Caco-2 (cell line): ENCODE measurements at regions not wholly inside any gene's neighbourhood (a gene's known extent, or its start where the extent isn't known, plus 50 kb on each side); places are given as distances from the start of the nearest gene placed in this dataset.

Experiments
- BruUV-seq: library from RNA; stranded (reverse); fragments of 400-500 nt; replicated peaks from 2 replicates; lab custom pipeline; 2021; lab: Mats Ljungman, UMichigan
- CTCF ChIA-PET: fragments of 300-600 bp; sonication (Branson Sonifier 250); formaldehyde crosslinking; loops from one replicate; lab custom pipeline; 2022; ENCODE audit warnings: antibody characterized with exemption; lab: Charles Lee
- POLR2A ChIA-PET: fragments of 300-600 bp; sonication (Branson Sonifier 250); formaldehyde crosslinking; loops from one replicate; lab custom pipeline; 2022; ENCODE audit warnings: antibody characterized with exemption; lab: Charles Lee
- DNase-seq, 2 experiments: peaks; one replicate each; pipeline versions ENCODE4 v3.0.0 to v3.0.0-alpha.2; 2020 to 2022
- H3K27me3 ChIP-seq: replicated peaks from 2 replicates; pipeline ENCODE4 v1.6.0; 2011; ENCODE audit warnings: low read length; ENCODE audit not compliant: control insufficient read depth, insufficient read depth
- H3K36me3 ChIP-seq: 2 replicates; pipeline ENCODE4 v1.5.1; 2011; ENCODE audit warnings: low read length; ENCODE audit not compliant: control insufficient read depth, insufficient read depth
- H3K4me1 ChIP-seq: fragments of 250-450 bp; sonication (Bioruptor Pico); 2 replicates; pipeline ENCODE4 v1.5.1; 2020; ENCODE audit warnings: mild to moderate bottlenecking
- H3K4me3 ChIP-seq: 2 replicates; pipeline ENCODE4 v1.5.1; 2011; ENCODE audit warnings: low read depth, mild to moderate bottlenecking, control low read depth, low read length
- H3K9me3 ChIP-seq: fragments of 250-450 bp; sonication (Bioruptor Pico); 2 replicates; pipeline ENCODE4 v1.5.1; 2020; ENCODE audit warnings: mild to moderate bottlenecking, moderate library complexity
- H3K27ac Mint-ChIP-seq: one replicate; pipeline ENCODE4 v1.8.0; 2022; ENCODE audit warnings: mixed read lengths; ENCODE audit not compliant: unreplicated experiment
- H3K27me3 Mint-ChIP-seq: one replicate; pipeline ENCODE4 v1.8.0; 2022; ENCODE audit warnings: mixed read lengths; ENCODE audit not compliant: insufficient read depth, unreplicated experiment
- H3K36me3 Mint-ChIP-seq: one replicate; pipeline ENCODE4 v1.8.0; 2022; ENCODE audit warnings: mild to moderate bottlenecking, mixed read lengths; ENCODE audit not compliant: insufficient read depth, unreplicated experiment
- H3K4me1 Mint-ChIP-seq: one replicate; pipeline ENCODE4 v1.8.0; 2022; ENCODE audit warnings: low read depth, mixed read lengths; ENCODE audit not compliant: unreplicated experiment
- H3K4me3 Mint-ChIP-seq: one replicate; pipeline ENCODE4 v1.8.0; 2022; ENCODE audit warnings: mild to moderate bottlenecking, moderate library complexity, mixed read lengths; ENCODE audit not compliant: unreplicated experiment
- H3K9me3 Mint-ChIP-seq: one replicate; pipeline ENCODE4 v1.8.0; 2022; ENCODE audit warnings: mixed read lengths; ENCODE audit not compliant: unreplicated experiment
- intact Hi-C: fragments of 100-400 bp; cut with micrococcal nuclease; formaldehyde crosslinking; loops from one replicate; pipeline ENCODE4 v1.10.0; 2022; ENCODE audit not compliant: unreplicated experiment
- TF ChIP-seq, protein P1 (sequence below), 2 experiments: fragments of 200-600 bp in 1 of 2; IDR thresholded peaks; 1 replicate in 1 of 2; 2 replicates in 1 of 2; pipeline versions ENCODE4 v1.5.1 to v1.8.0; 2011 to 2022; ENCODE audit warnings: antibody characterized with exemption in 1 of 2, control low read depth in 1 of 2, inconsistent platforms in 1 of 2, low read depth in 1 of 2, low read length in 1 of 2, mild to moderate bottlenecking in 1 of 2, moderate library complexity in 1 of 2; ENCODE audit not compliant: insufficient read depth in 1 of 2, severe bottlenecking in 1 of 2, unreplicated experiment in 1 of 2

DNA sequence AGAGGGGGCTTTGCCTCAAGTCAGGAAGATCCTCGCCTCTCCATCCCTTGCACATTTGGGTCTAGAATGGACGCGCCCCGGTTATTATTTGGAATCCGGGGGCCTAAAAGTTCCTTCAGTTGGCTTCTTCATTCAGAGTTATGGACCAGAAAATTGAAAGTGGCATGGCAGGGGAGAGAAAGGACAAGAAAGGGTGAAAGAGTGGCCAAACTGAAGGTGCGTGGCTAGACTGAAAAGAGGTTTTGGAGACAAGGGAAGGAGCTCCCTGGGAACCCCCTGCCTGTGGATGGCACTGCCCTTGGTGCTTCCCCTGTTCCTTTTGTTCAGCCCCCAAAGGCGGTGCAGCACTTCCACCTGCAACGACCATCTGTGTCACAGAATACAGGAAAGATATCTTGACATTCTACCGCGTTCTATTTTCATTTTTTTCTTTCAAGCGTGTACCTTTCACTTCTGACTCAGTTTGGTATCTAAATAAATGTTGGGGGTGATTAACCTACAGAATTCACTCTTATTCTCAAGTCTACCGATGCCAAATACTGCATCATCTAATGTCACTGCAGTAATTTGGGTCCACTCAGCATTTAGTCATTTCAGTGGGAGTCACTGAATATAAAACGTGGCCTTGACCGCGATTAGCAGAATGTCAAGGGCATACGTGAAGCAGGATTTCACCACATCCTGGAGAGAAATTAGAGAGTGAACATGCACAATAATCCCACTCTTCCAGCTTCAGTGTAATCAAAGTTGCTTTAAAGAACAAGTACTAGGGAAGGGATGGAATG is 88.1 kb upstream of the ARHGAP32 start:
- Histone ChIP-seq H3K9me3 (no peaks in the 10 kb centered on the region), H3K4me1 (peaks cover 81% of the 10 kb centered on the region), H3K4me3 (peak overlapping the region; percentile 84), H3K36me3 (no peaks in the 10 kb centered on the region), H3K27me3 (no peaks in the 10 kb centered on the region)
- ChIA-PET CTCF (interaction anchor here (1.3 kb wide), 2 partner anchors 35 to 52 kb away, joined by 4 to 5 read pairs; no protein-coding TSS in a partner anchor), POLR2A (interaction anchor here (0.6 to 1.0 kb wide), 3 partner anchors 15 to 722 kb away, joined by 3 to 4 read pairs (median 3); partner anchors contain the start of gene PRDM10)
- H3K27ac Mint-ChIP-seq: peak overlapping the region; percentile 84
- no peaks in the 10 kb centered on the region for H3K9me3 Mint-ChIP-seq
- TF ChIP-seq, protein P1, sequence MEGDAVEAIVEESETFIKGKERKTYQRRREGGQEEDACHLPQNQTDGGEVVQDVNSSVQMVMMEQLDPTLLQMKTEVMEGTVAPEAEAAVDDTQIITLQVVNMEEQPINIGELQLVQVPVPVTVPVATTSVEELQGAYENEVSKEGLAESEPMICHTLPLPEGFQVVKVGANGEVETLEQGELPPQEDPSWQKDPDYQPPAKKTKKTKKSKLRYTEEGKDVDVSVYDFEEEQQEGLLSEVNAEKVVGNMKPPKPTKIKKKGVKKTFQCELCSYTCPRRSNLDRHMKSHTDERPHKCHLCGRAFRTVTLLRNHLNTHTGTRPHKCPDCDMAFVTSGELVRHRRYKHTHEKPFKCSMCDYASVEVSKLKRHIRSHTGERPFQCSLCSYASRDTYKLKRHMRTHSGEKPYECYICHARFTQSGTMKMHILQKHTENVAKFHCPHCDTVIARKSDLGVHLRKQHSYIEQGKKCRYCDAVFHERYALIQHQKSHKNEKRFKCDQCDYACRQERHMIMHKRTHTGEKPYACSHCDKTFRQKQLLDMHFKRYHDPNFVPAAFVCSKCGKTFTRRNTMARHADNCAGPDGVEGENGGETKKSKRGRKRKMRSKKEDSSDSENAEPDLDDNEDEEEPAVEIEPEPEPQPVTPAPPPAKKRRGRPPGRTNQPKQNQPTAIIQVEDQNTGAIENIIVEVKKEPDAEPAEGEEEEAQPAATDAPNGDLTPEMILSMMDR (IDR thresholded peaks at IDR 0.05; ENCODE audit: insufficient read depth in 1 of 2, low read depth in 1 of 2, low read length in 1 of 2, severe bottlenecking in 1 of 2, unreplicated experiment in 1 of 2): no peak
- H3K4me1 Mint-ChIP-seq: peaks cover 68% of the 10 kb centered on the region
- no peaks in the 10 kb centered on the region for H3K27me3 Mint-ChIP-seq
- no peaks in the 10 kb centered on the region for H3K36me3 Mint-ChIP-seq
- intact Hi-C loops: no loop called here
- BruUV-seq: TSS peak; percentile 84
- DNase-seq: no peak
- peak overlapping the region; percentile 90 for H3K4me3 Mint-ChIP-seq

GRCh38 chr11:129279326-129280026 is 87.4 kb upstream of the ARHGAP32 start:
- H3K4me1 ChIP-seq: peaks cover 79% of the 10 kb centered on the region
- BruUV-seq: no TSS peak
- no peaks in the 10 kb centered on the region for H3K9me3 ChIP-seq
- H3K27me3 Mint-ChIP-seq: no peaks in the 10 kb centered on the region
- H3K4me3 ChIP-seq: peak overlapping the region; percentile 84
- ChIA-PET POLR2A (interaction anchor here (0.6 to 1.0 kb wide), 2 partner anchors 16 to 31 kb away, joined by 3 read pairs; no protein-coding TSS in a partner anchor), CTCF (interaction anchor here (1.3 kb wide), 2 partner anchors 36 to 52 kb away, joined by 4 to 5 read pairs; no protein-coding TSS in a partner anchor)
- TF ChIP-seq, protein P1 (IDR thresholded peaks at IDR 0.05; ENCODE audit: insufficient read depth in 1 of 2, low read depth in 1 of 2, low read length in 1 of 2, severe bottlenecking in 1 of 2, unreplicated experiment in 1 of 2): peak in 1 of 2 experiments; percentile 38
- H3K27ac Mint-ChIP-seq: peak overlapping the region; percentile 84
- no peaks in the 10 kb centered on the region for H3K9me3 Mint-ChIP-seq
- H3K36me3 Mint-ChIP-seq: no peaks in the 10 kb centered on the region
- intact Hi-C loops: loop anchor here (1.0 to 5.0 kb wide), 2 partner anchors 47 to 52 kb away; no protein-coding TSS in a partner anchor
- H3K4me3 Mint-ChIP-seq: peak overlapping the region; percentile 90
- peak; percentile 94 to 98 for DNase-seq
- no peaks in the 10 kb centered on the region for H3K27me3 ChIP-seq
- peaks cover 60% of the 10 kb centered on the region for H3K4me1 Mint-ChIP-seq
- no peaks in the 10 kb centered on the region for H3K36me3 ChIP-seq
